Fibroblast of skin of abdomen (primary cell): ENCODE measurements at regions not wholly inside any gene's neighbourhood (a gene's known extent, or its start where the extent isn't known, plus 50 kb on each side); places are given as distances from the start of the nearest gene placed in this dataset.
A peak's percentile ranks its signal among the peaks of the same experiment; 100 is the strongest.

Source experiments
- DNase-seq: peaks from one replicate; pipeline ENCODE4 v3.0.0-alpha.2; 2013

DNA sequence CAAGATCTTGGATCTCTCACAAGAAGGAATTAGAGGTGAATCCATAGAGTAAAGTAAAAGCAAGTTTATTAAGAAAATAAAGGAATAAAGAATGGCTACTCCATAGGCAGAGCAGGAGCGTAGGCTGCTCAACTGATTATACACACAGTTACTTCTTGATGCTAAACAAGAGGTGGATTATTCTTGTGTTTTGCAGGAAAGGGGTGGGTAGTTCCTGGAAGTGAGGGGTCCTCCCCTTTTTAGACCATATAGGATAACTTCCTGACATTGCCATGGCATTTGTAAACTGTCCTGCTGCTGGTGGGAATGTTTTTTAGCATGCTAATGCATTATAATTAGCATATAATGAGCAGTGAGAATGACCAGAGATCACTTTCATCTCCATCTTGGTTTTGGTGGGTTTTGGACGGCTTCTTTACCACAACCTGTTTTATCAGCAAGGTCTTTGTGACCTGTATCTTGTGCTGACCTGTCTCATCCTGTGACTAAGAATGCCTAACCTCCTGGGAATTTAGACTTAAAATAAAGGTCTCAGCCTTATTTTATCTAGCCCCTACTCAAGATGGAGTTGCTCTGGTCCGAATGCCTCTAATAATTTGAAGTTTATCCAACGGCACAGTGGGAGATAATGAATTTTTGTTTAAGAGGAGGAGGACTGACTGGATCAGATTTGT, 165.7 kb upstream of the DMRT1 start:
- DNase-seq: no peak

DNA sequence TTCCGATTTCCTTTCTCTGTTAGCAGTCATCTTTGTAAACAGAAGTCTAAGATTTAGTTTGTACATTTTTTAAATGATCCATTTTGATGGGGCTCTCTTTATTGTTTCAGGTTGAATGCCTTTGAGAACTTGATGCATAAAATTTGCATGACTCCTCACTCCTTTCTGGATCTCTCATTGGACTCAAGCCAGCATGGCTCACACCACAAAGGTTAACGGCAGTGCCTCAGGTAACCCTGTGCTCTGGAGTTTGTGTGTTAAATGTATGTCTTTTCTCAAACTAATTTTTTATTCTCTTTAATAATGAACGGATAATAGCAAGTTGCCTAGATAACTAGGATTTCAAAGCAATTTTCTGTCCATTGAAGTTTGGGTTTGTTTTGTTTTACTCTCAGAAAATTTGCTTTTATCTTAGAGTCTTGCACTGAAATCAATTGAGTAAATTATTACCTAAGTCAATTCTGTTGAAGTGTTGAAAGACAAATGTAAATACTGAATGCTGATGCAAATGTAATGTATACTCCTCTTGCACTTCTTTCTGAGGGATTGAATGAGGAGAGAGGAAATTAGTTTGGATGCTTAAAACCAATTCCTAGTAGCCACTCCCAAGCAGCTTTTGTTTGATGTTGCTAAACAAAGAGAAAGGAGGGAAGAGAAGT, 164.6 kb upstream of the DMRT1 start:
- no peak for DNase-seq

DNA sequence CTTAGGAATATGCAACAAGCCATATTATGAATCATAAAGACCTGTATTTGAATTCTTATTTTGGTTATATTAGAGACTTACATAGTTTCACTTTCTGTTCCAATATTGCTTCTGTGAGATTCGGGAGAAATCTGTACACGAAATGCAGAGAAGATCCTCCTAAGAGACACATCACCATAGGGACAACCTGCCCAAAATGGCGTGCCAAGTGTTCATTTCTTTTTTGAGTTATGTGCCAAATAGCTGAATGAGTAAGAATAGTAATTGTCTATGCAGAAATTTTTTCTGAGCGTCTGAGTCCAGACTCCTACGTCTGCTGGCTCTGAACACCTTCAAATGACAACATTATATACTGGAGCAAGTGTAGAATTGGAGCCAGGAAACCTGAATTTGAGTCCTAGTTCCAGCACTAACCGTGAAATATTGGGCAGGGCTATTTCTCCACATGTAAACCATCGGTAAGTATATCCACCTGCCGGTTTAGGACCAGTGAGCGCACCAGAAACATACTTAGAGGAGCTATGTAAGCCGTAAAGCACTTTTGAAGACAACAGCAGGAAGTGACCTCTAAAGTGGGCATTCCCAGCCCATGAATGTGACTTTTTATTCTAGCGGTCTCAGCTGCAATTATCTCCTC, 163.9 kb upstream of the DMRT1 start:
- no peak for DNase-seq

DNA sequence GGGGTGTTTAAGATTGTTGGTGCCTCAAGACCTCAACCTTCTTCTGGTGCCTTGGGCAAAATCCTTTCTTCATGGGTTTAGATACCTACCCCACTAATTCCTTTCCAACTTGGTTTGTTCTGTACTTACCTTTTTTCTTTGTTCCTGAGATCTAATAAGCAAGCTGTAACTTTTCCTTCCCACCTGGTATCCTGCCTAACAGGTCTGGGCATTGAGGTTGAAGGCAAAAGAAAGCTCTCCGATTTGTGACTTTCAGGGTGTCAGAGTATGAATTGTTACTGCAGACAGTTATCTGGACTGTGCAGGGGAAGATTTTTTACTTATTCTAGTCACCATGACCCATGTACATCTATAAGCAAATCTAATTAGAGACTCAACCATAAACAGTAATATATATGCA, 162.6 kb upstream of the DMRT1 start:
- no peak for DNase-seq

DNA sequence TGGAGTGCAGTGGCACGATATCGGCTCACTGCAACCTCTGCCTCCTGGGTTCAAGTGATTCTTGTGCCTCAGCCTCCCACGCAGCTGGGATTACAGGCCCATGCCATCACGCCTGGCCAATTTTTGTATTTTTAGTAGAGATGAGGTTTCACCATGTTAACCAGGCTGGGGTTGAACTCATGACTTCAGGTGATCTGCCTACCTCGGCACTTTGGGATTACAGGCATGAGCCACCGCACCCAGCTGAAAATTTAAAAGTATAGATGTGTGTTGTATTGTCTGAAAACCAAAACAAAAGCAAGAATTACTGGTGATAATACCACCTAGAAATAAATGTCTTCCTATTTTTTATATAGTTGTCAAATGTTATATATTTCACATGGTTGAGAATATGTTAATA, 162.0 kb upstream of the DMRT1 start:
- no peak for DNase-seq

DNA sequence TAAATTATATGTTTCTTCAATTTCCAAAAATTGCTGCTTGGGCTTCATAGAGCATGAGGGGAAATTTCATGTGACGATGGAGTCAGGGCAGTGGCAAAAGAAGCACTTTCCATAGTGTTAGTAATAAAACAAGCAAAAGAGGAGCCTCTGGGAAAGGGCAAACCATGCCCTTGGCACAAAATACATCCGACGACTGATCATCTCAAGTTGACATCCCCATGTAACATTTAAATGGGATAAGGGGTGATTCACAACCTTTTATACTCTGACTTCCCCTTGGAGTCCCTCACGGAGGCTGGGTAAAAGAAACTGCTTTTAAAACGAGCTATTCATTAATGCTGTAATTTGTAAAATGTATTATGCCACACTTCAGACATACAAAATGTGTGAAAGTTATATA, 161.4 kb upstream of the DMRT1 start:
- no peak for DNase-seq

DNA sequence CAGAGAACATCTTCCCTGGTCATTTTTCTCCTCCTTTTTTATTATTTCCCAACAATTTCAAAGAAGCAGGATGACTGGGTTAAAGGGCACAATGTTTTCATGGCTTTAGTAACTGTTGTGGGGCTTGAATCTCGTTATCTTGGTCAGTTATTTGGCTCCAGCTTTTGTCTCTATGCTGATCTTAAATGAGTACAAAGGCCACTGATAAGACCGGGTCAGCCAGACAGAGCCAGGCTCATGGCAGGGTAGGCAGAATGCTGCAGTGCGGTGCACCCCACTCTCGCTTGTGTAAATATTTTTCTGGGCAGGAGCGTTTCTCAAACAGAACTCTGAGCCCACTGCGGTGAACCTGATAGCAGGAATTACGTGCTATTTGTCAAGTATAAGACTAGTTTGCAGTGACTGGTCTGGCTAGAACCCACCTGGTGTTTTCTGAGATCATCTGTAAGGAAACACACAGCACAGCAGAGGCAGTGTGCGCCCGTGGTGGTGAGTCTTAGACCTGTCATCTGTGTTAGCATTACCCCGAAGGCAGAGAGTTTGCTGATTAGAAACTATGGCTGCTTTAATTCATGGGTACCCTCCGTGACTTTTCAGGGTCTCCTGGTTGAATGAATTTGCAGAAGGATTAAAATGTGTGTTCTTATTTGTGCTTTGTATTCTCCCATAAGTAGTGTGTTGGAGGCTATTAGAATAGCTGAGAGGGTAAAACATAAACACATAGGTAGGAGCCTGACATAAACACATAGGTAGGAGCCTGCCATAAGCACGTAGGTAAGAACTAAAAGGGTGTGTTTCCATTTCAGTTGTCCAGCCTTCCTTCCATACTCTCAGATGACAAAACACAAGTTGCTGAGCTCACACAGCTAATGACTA, 158.6 kb upstream of the DMRT1 start:
- DNase-seq: no peak

DNA sequence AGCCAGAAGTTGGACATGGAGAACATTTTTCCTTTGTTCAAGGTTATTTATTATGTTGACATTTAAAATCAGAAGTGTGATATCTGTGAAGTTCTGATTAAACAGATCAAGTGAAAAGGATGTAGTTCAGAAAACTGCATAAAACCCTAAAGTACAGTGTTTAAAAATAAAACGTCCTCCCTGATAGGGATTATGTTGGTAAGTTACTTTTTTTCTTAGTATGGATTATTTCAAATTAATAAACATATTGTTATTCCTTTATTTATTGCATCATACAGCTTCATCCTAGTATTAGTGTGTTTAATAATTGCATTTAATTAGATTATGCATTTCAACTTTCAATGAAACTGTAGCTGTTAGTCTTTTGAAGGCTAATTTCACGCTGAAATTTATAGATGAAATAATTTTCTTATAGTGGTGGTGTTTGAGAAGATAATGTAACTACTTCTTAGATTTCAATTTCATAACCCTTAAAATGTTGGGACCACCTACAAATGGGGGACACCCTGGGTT, 157.9 kb upstream of the DMRT1 start:
- no peak for DNase-seq

DNA sequence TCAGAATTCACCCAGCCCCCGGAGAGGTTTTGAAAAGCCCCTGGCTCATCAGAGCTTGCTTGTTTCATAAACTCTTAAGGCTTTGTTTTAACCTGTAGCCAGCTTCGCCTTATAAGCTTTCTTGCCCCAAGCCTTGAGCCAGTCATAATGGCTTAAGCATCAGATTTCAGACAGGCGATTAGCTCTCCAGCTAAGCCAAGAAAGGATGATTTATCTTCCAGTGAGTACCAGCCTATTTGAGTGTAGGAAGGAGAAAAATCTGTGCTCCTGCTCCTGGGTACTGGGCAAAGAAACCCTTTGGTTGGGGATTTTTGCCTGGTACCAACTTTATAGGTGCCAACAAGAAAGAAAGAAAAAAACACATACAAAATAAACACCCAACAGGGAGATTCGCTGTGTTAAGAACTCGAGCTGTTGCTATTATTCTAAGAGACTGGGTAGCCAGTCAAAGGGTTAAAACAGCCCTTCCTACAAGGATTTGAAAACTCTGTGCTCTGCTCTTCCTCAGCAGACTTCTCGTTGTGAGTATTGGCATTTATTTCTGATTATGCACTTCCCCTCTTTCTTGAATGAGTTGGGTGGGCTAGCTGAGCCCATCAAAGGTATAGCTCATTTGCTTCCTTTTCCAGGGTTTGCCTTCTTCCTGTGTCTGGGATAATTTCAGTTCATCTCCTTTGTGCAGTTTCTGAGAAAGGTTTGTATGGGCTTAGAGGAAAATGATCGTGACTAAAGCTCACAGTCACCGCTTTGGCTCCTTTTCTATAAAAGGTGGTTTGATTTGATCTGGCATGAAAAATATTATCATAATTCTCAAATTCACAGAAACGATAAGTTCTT, 157.2 kb upstream of the DMRT1 start:
- DNase-seq: peak; percentile 84

DNA sequence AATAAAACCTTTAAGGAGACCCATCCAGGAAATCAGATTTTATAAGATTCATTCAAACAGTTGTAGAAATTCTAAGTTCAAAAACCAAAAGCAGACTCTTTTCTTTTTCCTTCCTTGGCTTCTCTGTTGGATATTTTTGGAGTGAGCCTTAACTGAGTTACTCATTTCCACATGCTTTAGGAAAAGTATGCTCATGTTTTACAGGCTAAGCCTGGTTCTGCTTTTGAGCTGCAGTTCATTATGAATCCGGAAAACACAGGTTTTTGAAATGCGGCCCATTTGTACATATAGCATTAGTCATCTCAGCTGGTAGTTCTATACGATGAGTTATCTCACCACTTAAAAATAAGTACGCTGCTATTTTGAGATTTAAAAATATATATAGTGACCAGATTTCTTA, 156.6 kb upstream of the DMRT1 start:
- DNase-seq: peak; percentile 94

DNA sequence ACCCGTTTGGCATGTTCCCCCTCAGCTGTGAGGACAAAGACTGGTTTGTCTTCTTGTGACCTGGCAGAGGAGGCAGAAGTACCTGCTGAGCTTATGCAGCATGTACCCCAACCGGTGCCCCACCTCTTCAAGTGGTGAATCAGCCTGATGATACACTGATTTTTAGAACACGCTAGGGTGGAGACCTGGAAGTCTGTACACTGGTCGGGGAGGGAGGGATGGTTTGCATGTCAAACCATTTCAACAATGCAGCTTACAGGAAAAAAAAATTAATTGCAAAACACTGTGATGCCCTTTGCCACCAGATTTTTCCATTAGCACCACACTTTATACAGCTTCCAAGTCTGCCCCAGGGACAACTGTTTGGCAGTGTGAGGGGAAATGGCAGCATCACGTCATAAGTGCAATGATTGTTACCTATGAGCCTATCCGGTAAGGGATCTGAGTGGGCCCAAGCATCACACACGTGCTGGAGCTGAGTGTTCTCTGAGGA, 155.1 kb upstream of the DMRT1 start:
- peak; percentile 36 for DNase-seq

DNA sequence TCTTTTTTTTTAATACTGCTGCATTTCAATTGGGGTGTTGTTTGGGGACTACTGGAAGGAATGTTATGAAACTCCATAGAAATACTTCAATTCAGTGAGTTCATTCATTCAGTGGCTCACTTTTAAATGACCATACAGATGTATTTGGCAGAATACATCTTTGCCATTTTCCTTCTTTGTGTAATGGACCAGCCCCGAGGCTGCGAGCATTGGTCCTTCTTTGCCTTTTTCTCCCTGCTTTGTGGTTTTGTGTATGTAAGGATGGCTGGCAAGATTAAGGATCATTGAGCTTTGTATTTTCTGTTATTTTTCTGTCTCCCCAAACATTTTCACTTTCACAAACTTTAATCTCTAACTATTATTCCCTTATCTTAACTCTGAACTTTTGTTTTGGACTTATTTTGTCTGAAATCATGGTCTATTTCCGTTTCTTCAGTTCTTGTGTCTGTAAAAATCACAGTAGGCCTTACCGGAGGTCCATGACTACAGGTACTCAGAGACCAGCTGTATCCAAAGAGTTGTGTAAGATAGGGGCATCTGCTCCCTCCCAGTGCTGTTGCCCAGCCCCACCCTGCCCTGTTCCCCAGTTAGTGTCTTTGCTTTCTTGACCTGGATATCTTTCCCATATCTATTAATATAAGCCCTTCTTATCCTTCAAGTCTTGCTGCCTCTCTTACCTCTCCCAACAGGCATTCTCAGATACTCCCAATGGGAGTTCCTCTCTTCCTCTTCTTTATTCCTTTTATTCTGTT, 154.3 kb upstream of the DMRT1 start:
- no peak for DNase-seq

DNA sequence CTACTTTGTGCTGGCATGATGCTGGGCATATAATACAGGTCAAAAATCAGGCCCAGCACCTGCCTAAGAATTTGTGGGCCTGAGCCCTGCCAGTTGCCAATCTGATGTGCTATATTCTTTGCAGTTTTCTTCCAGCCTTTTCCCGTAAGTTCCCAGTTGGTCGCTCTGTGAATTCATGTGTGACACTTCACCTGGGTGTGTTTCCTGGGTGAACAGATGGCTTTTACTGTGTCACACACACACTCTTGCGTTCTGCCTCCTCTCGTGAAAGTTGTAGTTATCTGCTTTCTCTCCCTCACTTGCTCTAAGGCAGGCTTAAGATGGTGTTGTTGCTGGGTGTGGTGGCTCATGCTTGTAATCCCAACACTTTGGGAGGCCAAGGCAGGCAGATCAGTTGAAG, 153.5 kb upstream of the DMRT1 start:
- DNase-seq: no peak

DNA sequence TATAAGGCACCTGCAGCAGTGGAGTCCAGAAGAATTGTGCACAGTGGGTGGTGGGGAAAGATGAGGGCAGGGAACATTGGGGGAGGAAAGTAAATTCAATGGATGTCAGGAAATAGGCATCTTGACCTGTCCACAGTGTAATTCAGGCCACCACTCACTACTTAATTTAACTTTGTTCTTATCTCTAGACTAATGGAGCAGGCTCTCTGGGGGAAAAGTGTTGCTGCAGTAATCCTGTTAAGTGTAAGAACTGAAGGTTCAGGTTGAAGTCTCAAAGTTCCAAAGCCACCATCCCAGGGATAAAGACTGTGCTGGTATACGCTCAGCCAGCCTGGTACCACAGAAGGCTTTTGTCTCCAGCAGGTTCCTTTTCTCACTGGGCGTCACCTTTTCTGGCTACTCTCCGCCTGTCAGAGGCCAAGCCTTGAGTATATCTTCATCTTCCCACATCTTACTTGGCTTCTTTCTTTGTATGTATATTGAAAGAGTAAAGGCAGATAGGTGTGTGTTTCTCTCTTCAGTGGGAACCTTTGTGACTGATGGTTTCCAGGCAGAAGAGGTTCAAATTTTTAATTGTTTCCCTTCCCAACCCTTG, 150.9 kb upstream of the DMRT1 start:
- DNase-seq: no peak

DNA sequence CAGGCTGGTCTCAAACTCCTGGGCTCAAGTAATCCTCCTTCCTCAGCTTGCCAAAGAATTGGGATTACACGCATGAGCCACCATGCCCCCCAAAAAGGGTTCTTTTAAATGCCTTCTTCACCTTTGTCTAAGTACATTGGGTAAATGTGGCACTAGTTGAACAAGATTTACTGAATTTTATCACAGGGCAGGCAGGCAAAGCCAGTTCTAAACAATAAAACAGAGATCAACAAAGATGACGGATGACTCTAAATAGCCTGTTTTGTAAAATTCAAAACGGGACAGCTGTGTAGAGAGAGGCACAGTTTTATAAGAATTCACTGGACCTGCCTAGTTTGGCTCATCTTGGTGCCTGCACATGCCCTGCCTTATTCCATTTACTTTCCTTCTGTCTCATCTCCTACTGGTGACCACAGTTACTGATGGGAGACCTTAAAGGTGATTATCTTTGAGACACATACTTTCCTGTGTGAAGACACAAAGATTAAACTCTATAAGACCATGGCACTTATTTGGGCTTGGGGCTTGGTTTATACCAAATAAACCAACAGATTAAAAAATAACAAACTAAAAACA, 149.6 kb upstream of the DMRT1 start:
- DNase-seq: no peak

DNA sequence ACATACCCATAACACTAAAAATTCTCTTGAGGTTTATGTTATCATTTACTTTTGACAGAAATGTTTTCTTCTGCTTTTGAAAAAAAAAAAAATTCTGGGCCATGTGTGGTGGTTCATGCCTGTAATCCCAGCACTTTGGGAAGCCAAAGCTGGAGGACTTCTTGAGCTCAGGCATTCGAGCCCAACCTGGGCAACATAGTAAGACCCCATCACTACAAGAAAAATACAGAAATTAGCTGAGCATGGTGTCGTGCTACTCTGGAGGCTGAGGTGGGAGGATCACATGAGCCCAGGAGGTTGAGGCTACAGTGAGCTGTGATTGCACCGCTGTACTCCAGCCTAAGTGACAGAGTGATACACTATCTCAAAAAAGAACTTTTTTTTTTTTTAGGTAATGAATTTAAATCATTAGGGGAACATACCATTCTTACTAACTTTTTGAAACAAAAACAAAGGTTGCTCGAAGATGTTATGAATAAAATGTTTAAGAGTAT, 148.8 kb upstream of the DMRT1 start:
- no peak for DNase-seq

DNA sequence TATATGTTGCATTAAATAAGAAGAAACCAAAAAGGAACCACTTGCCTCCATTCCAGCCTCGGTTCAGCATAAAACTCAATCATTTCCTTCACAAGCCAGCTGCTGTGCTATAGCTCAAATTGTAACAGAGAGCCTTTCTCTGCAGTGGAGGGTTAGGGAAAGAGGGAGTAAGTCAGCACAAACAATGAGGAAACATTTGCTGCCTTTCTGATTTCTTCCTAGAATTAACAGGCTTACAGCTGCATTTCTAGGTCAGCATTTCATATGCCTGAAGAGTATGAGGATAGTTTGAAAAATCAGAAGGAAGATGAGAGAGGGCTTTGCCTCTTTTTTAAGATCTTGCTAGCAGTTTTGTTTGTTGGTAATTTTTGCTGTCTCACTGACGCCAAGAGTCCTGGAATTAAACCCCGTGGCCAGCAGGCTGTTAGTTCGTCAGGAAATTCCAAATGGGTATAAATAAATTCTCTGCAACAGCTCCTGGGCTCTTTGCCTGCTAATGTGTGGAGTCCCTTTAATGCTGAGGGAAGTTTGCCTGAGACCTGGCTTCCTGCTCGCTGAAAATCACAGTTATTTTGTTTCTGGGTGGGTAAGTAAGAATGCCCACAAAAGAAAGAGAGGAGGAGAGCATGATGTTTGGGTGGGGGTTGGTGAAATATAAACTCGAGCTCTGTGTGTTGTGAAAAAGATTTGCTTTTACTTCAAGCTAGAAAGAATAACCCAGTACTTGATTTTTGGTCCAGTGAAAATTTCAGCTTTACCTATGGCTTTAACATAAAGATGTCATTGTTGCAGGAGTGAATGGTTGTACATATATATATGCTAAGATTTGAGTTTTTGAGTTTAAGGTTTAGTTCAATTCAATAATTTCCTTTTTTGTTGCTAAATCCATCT, 148.1 kb upstream of the DMRT1 start:
- DNase-seq: peak; percentile 90

DNA sequence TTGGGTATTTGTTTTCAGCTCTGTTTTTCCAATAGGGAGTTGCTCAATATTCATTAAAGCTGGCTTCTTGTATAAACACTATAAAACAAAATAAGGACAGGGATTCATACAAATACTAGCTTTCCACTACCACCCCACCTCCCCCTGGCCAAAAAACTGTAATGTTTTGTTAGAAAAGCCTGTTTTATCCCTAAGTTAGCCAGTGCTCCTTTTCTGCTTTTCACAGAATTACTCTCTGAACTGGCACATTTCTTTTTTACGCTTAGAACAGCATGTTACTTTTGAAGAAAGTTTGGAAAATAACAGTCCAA, 147.4 kb upstream of the DMRT1 start:
- DNase-seq: no peak
